ENCODE measurements at regions not wholly inside any gene's neighbourhood (a gene's known extent, or its start where the extent isn't known, plus 50 kb on each side); places are given as distances from the start of the nearest gene placed in this dataset.

- H2AFZ ChIP-seq (ENCODE audit: low read length), result no peak overlapping the region
- 81% methylated on average over 2 of the region's 2 CpGs for WGBS (ENCODE audit: low lambda C conversion rate)
- peak; percentile 40 for FAIRE-seq
- no peaks in the 10 kb centered on the region for H3K9me3 ChIP-seq (ENCODE audit: low read length)
- H3K36me3 ChIP-seq (replicated peaks in 1 of 2; ENCODE audit: control insufficient read depth in 1 of 2, insufficient read depth in 2 of 2, low read length in 2 of 2), result no peaks in the 10 kb centered on the region
- ChIA-PET CTCF (ENCODE audit: low intra/inter-chr PET ratio, low total read pairs) (no interaction called here), POLR2A (interaction anchor here (0.8 kb wide), 1 partner anchor 38 kb away, joined by 3 read pairs; no protein-coding TSS in a partner anchor)
- intact Hi-C loops (cut with micrococcal nuclease; ENCODE audit: unreplicated experiment) (loop anchor here (2.0 to 5.0 kb wide), 2 partner anchors 42 to 116 kb away; no protein-coding TSS in a partner anchor), in situ Hi-C loops (cut with HindIII; ENCODE audit: extremely low pct_ligation_motif_present, low pct_unique_long_range_greater_than_20kb) (no loop called here)
- H3K4me1 ChIP-seq (ENCODE audit: insufficient read depth, low read length), result no peaks in the 10 kb centered on the region
- no peak overlapping the region for H3K4me3 ChIP-seq (replicated peaks in 1 of 3; ENCODE audit: insufficient read depth in 1 of 3, low read depth in 2 of 3, low read length in 3 of 3)
- no peaks in the 10 kb centered on the region for H3K79me2 ChIP-seq (ENCODE audit: insufficient read depth, low read length)
- no TSS peak for BruUV-seq (replicated peaks)
- DNase-seq (ENCODE audit: low spot score), result peak; percentile 31
- no peak overlapping the region for H3K27ac ChIP-seq (ENCODE audit: extremely low read length, insufficient read depth, low read length)
- no peak overlapping the region for H3K4me2 ChIP-seq (ENCODE audit: low read depth, low read length)
- no peaks in the 10 kb centered on the region for H4K20me1 ChIP-seq (ENCODE audit: insufficient read depth, low read length)
- H3K9ac ChIP-seq (ENCODE audit: insufficient read depth, low read depth, low read length), result no peak overlapping the region
- TF ChIP-seq ZNF788 (CRISPR knock-in tag; IDR thresholded peaks at IDR 0.05; ENCODE audit: borderline replicate concordance), result no peak
- TF ChIP-seq ZNF777 (CRISPR knock-in tag; IDR thresholded peaks at IDR 0.05), result no peak
- TF ChIP-seq SMC3 (IDR thresholded peaks at IDR 0.05; ENCODE audit: low read length), result peak; percentile 55
- peak; percentile 55 for TF ChIP-seq CTCF (CRISPR knock-in tag; IDR thresholded peaks at IDR 0.05)
- TF ChIP-seq STAG1 (CRISPR knock-in tag; IDR thresholded peaks at IDR 0.05), result peak; percentile 34
- TF ChIP-seq MIXL1 (CRISPR knock-in tag; IDR thresholded peaks at IDR 0.05), result peak; percentile 47; the same call in 1 of the 2 replicates
- TF ChIP-seq SOX6 (IDR thresholded peaks at IDR 0.05), result no peak
- 0 out of 2 replicates have a peak, but pooled peaks have one; percentile 13 for TF ChIP-seq SOX6 (CRISPR knock-in tag; IDR thresholded peaks at IDR 0.05)
- TF ChIP-seq RAD21 (CRISPR knock-in tag; IDR thresholded peaks at IDR 0.05), result peak; percentile 36; the same call in 1 of the 2 replicates
- TF ChIP-seq U2AF2 (IDR thresholded peaks at IDR 0.05; ENCODE audit: low read depth, low read length), result no peak
- no peak for TF ChIP-seq TRIM22 (IDR thresholded peaks at IDR 0.05)
- peak; percentile 92 for ATAC-seq
- H3K27me3 ChIP-seq (ENCODE audit: control insufficient read depth in 1 of 2, insufficient read depth in 2 of 2, low read length in 2 of 2), result no peaks in the 10 kb centered on the region
Observed at GRCh38 chr10:61024856-61025201, 80.8 kb upstream of the RHOBTB1 start.
